Esophagus muscularis mucosa (tissue), 4 donors: ENCODE measurements at regions not wholly inside any gene's neighbourhood (a gene's known extent, or its start where the extent isn't known, plus 50 kb on each side); places are given as distances from the start of the nearest gene placed in this dataset.

Source experiments
- CTCF ChIP-seq, 3 experiments: fragments of 200-600 bp in 2 of 3; fragments of 450-650 bp in 1 of 3; sonication (generic) in 2 of 3; IDR thresholded peaks; one replicate each; pipeline ENCODE4 v1.5.1; 2017 to 2019; ENCODE audit warnings: antibody characterized with exemption in 3 of 3, mild to moderate bottlenecking in 2 of 3, moderate library complexity in 1 of 3
- EP300 ChIP-seq: sonication (generic); formaldehyde crosslinking; IDR thresholded peaks from one replicate; pipeline ENCODE4 v1.6.1; 2017; ENCODE audit warnings: antibody characterized with exemption
- POLR2A ChIP-seq: fragments of 450-650 bp; IDR thresholded peaks from one replicate; pipeline ENCODE4 v1.6.1; 2017; ENCODE audit warnings: antibody characterized with exemption, moderate library complexity, mild to moderate bottlenecking, low read depth
- POLR2AphosphoS5 ChIP-seq, 2 donors: sonication (generic); formaldehyde crosslinking; IDR thresholded peaks; one replicate each; pipeline ENCODE4 v1.6.1; 2017; ENCODE audit warnings: antibody characterized with exemption in 2 of 2

- TF ChIP-seq CTCF (IDR thresholded peaks at IDR 0.05) = no peak
- TF ChIP-seq POLR2AphosphoS5 (IDR thresholded peaks at IDR 0.05) = no peak
- no peak for TF ChIP-seq EP300
- no peak for TF ChIP-seq POLR2A
These were observed 362.3 kb upstream of the RBFOX1 start for GRCh38 chr16:6970171-6970857.
